IMR-90 (cell line): ENCODE measurements at regions not wholly inside any gene's neighbourhood (a gene's known extent, or its start where the extent isn't known, plus 50 kb on each side); places are given as distances from the start of the nearest gene placed in this dataset.

Source experiments
- ATAC-seq: fragments of 200-7000 bp; cut with Tn5 transposase; 2 replicates; pipeline ENCODE4 v1.9.1; 2020; ENCODE audit warnings: low read depth, mild to moderate bottlenecking, moderate library complexity
- BruUV-seq: library from RNA; stranded (reverse); fragments of 400-500 nt; replicated peaks from 2 replicates; lab custom pipeline; 2021; lab: Mats Ljungman, UMichigan
- CTCF ChIA-PET: fragments of 300-600 bp; formaldehyde crosslinking; extraction: SDS; loops from one replicate; lab custom pipeline; 2021; ENCODE audit warnings: antibody characterized with exemption; lab: Yijun Ruan, JAX
- POLR2A ChIA-PET: fragments of 300-600 bp; sonication (Branson Sonifier 250); formaldehyde crosslinking; loops from one replicate; lab custom pipeline; 2022; ENCODE audit warnings: antibody characterized with exemption; ENCODE audit not compliant: unreplicated experiment; lab: Charles Lee
- DNase-seq: peaks from one replicate; pipeline ENCODE4 v3.0.0; 2013
- H2AFZ ChIP-seq: replicated peaks from 2 replicates; pipeline ENCODE3; 2013; ENCODE audit warnings: low read length, mild to moderate bottlenecking; ENCODE audit not compliant: poor library complexity
- H2AK5ac ChIP-seq: 2 replicates; pipeline ENCODE4 v1.6.1; 2013; ENCODE audit warnings: low read depth, low read length, inconsistent platforms
- H2AK9ac ChIP-seq: replicated peaks from 2 replicates; pipeline ENCODE3; 2013; ENCODE audit warnings: mild to moderate bottlenecking, low read depth, low read length, moderate library complexity; ENCODE audit not compliant: poor library complexity
- H2BK120ac ChIP-seq: 2 replicates; pipeline ENCODE4 v1.6.1; 2013; ENCODE audit warnings: low read depth, low read length, inconsistent platforms
- H2BK15ac ChIP-seq: 3 replicates; pipeline ENCODE4 v1.6.1; 2013; ENCODE audit warnings: low read depth, low read length, inconsistent platforms
- H2BK20ac ChIP-seq: 2 replicates; pipeline ENCODE4 v1.6.1; 2013; ENCODE audit warnings: low read depth, mild to moderate bottlenecking, inconsistent platforms, low read length, moderate library complexity
- H2BK5ac ChIP-seq: 2 replicates; pipeline ENCODE4 v1.6.1; 2013; ENCODE audit warnings: mild to moderate bottlenecking, low read depth, low read length, inconsistent platforms; ENCODE audit not compliant: poor library complexity, severe bottlenecking
- H3K14ac ChIP-seq: replicated peaks from 2 replicates; pipeline ENCODE4 v1.6.1; 2013; ENCODE audit warnings: low read depth, low read length, inconsistent platforms
- H3K18ac ChIP-seq: 2 replicates; pipeline ENCODE4 v1.6.1; 2013; ENCODE audit warnings: low read depth, low read length, control low read depth
- H3K23ac ChIP-seq: 2 replicates; pipeline ENCODE4 v1.6.1; 2013; ENCODE audit warnings: low read depth, low read length, inconsistent platforms
- H3K27ac ChIP-seq: 2 replicates; pipeline ENCODE4 v1.5.1; 2013; ENCODE audit warnings: mild to moderate bottlenecking, control low read depth, low read length; ENCODE audit not compliant: insufficient read depth
- H3K27me3 ChIP-seq: 2 replicates; pipeline ENCODE4 v1.6.1; 2013; ENCODE audit warnings: low read length; ENCODE audit not compliant: control insufficient read depth, insufficient read depth
- H3K36me3 ChIP-seq: 2 replicates; pipeline ENCODE4 v1.6.1; 2013; ENCODE audit warnings: low read length, mixed read lengths; ENCODE audit not compliant: control insufficient read depth, insufficient read depth
- H3K4ac ChIP-seq: 2 replicates; pipeline ENCODE4 v1.6.1; 2013; ENCODE audit warnings: low read depth, low read length, inconsistent platforms
- H3K4me1 ChIP-seq: 2 replicates; pipeline ENCODE4 v1.6.1; 2013; ENCODE audit warnings: low read length, mixed read lengths; ENCODE audit not compliant: control insufficient read depth, insufficient read depth
- H3K4me2 ChIP-seq: 2 replicates; pipeline ENCODE4 v1.6.1; 2013; ENCODE audit warnings: low read depth, mild to moderate bottlenecking, control low read depth, low read length, moderate library complexity
- H3K4me3 ChIP-seq: 2 replicates; pipeline ENCODE4 v1.5.1; 2013; ENCODE audit warnings: low read depth, mild to moderate bottlenecking, control low read depth, low read length, moderate library complexity; ENCODE audit not compliant: insufficient read depth
- H3K56ac ChIP-seq: 2 replicates; pipeline ENCODE4 v1.6.1; 2013; ENCODE audit warnings: low read length, inconsistent platforms; ENCODE audit not compliant: insufficient read depth; ENCODE audit errors: extremely low read depth
- H3K79me1 ChIP-seq, 2 experiments: 2 replicates each; pipeline ENCODE4 v1.6.1; 2013; ENCODE audit warnings: low read length in 2 of 2, inconsistent platforms in 1 of 2, low read depth in 1 of 2
- H3K9ac ChIP-seq: 2 replicates; pipeline ENCODE4 v1.6.1; 2013; ENCODE audit warnings: low read depth, low read length, control low read depth
- H3K9me1 ChIP-seq: 2 replicates; pipeline ENCODE4 v1.6.1; 2013; ENCODE audit warnings: low read length, inconsistent platforms; ENCODE audit not compliant: insufficient read depth
- H3K9me3 ChIP-seq: 2 replicates; pipeline ENCODE4 v1.6.1; 2013; ENCODE audit warnings: low read length; ENCODE audit not compliant: control insufficient read depth, insufficient read depth
- H4K20me1 ChIP-seq: 2 replicates; pipeline ENCODE4 v1.6.1; 2013; ENCODE audit warnings: low read length, inconsistent platforms; ENCODE audit not compliant: insufficient read depth
- H4K5ac ChIP-seq: 2 replicates; pipeline ENCODE4 v1.6.1; 2013; ENCODE audit warnings: mild to moderate bottlenecking, low read depth, low read length, control low read depth
- H4K8ac ChIP-seq, 2 experiments: 2 replicates each; pipeline ENCODE4 v1.6.1; 2013; ENCODE audit warnings: low read depth in 2 of 2, low read length in 2 of 2, control low read depth in 1 of 2, inconsistent platforms in 1 of 2
- H4K91ac ChIP-seq: 2 replicates; pipeline ENCODE4 v1.6.1; 2013; ENCODE audit warnings: low read depth, low read length, inconsistent platforms; ENCODE audit not compliant: insufficient read depth
- BHLHE40 ChIP-seq: fragments of 150-350 bp; IDR thresholded peaks from 2 replicates; pipeline ENCODE4 v1.6.1; 2016; ENCODE audit warnings: mild to moderate bottlenecking, low read depth, low read length
- CEBPB ChIP-seq: IDR thresholded peaks from 2 replicates; pipeline ENCODE4 v1.6.1; 2012; ENCODE audit warnings: low read depth, low read length, improper control_type of control experiment
- CHD1 ChIP-seq: IDR thresholded peaks from 2 replicates; pipeline ENCODE4 v1.6.1; 2012; ENCODE audit warnings: low read depth, low read length, improper control_type of control experiment
- FOS ChIP-seq: fragments of 150-350 bp; IDR thresholded peaks from 2 replicates; pipeline ENCODE4 v1.6.1; 2016; ENCODE audit warnings: low read depth, low read length
- MAZ ChIP-seq: IDR thresholded peaks from 2 replicates; pipeline ENCODE4 v1.6.1; 2012; ENCODE audit warnings: low read depth, mild to moderate bottlenecking, low read length, improper control_type of control experiment, moderate library complexity, borderline replicate concordance
- NFE2L2 ChIP-seq: fragments of 150-350 bp; IDR thresholded peaks from 2 replicates; pipeline ENCODE4 v1.6.1; 2016; ENCODE audit warnings: low read depth, mild to moderate bottlenecking, low read length
- POLR2A ChIP-seq: IDR thresholded peaks from 2 replicates; pipeline ENCODE4 v1.6.1; 2012; ENCODE audit warnings: mild to moderate bottlenecking, low read depth, low read length
- RAD21 ChIP-seq: IDR thresholded peaks from 2 replicates; pipeline ENCODE4 v1.6.1; 2012; ENCODE audit warnings: low read length, improper control_type of control experiment
- USF2 ChIP-seq: fragments of 150-350 bp; IDR thresholded peaks from 2 replicates; pipeline ENCODE4 v1.6.1; 2017; ENCODE audit warnings: mild to moderate bottlenecking, antibody characterized with exemption, low read length, low read depth
- WGBS, 2 experiments: methylation state at CpG; one replicate each; pipeline versions ENCODE4 v1.1.5 to v1.1.7; 2013; ENCODE audit warnings: missing lambda C conversion rate in 2 of 2; ENCODE audit not compliant: insufficient read length in 1 of 2; ENCODE audit errors: extremely low coverage in 2 of 2; 5-methylcytosine and 5-hydroxymethylcytosine counted together
- dilution Hi-C: fragments of 300-500 bp; cut with HindIII; formaldehyde crosslinking; loops from one replicate; pipeline ENCODE4 v1.14.3; 2018; ENCODE audit warnings: low sequenced_read_pairs; ENCODE audit not compliant: unreplicated experiment
- in situ Hi-C: fragments of 300-500 bp; cut with MboI; formaldehyde crosslinking; loops from 3 replicates; pipeline ENCODE4 v1.14.3; 2019; ENCODE audit warnings: low sequenced_read_pairs, inconsistent platforms, mixed read lengths
- intact Hi-C: fragments of 100-400 bp; cut with micrococcal nuclease; formaldehyde crosslinking; loops from 2 replicates; pipeline ENCODE4 v1.10.0; 2022
- TF ChIP-seq, protein P1 (sequence below): fragments of 150-350 bp; IDR thresholded peaks from 2 replicates; pipeline ENCODE4 v1.6.1; 2016; ENCODE audit warnings: low read depth, mild to moderate bottlenecking, low read length, moderate library complexity, borderline replicate concordance

- dilution Hi-C loops = no loop called here
- 80% methylated on average over 15 of the region's 38 CpGs; no CpG with 5 or more reads in 1 of the 2 experiments for WGBS, 2 experiments
- Histone ChIP-seq H3K56ac (no peak overlapping the region), H4K5ac (no peak overlapping the region), H3K4ac (no peak overlapping the region), H3K23ac (no peak overlapping the region), H4K91ac (no peak overlapping the region), H3K9ac (no peak overlapping the region), H3K9me1 (no peaks in the 10 kb centered on the region), H2BK15ac (no peak overlapping the region), H2BK120ac (no peak overlapping the region), H3K4me1 (no peaks in the 10 kb centered on the region), H3K9me3 (peaks cover 35% of the 10 kb centered on the region), H4K8ac (no peak overlapping the region), H3K36me3 (no peaks in the 10 kb centered on the region), H3K18ac (no peak overlapping the region), H2AK9ac (no peak overlapping the region), H2BK5ac (no peak overlapping the region), H3K4me3 (no peak overlapping the region), H3K14ac (no peak overlapping the region), H3K4me2 (no peak overlapping the region), H3K27me3 (no peaks in the 10 kb centered on the region), H2AK5ac (no peak overlapping the region), H2BK20ac (no peak overlapping the region), H3K27ac (no peak overlapping the region), H2AFZ (no peak overlapping the region), H3K79me1 (no peaks in the 10 kb centered on the region), H4K20me1 (no peaks in the 10 kb centered on the region)
- intact Hi-C loops = no loop called here
- TF ChIP-seq, protein P1, sequence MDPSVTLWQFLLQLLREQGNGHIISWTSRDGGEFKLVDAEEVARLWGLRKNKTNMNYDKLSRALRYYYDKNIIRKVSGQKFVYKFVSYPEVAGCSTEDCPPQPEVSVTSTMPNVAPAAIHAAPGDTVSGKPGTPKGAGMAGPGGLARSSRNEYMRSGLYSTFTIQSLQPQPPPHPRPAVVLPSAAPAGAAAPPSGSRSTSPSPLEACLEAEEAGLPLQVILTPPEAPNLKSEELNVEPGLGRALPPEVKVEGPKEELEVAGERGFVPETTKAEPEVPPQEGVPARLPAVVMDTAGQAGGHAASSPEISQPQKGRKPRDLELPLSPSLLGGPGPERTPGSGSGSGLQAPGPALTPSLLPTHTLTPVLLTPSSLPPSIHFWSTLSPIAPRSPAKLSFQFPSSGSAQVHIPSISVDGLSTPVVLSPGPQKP = no peak
- TF ChIP-seq USF2 (no peak), FOS (no peak), CEBPB (no peak), CHD1 (no peak), POLR2A (no peak), NFE2L2 (no peak), BHLHE40 (no peak), MAZ (no peak), RAD21 (no peak)
- CTCF ChIA-PET = no interaction called here
- in situ Hi-C loops = no loop called here
- no peak for DNase-seq
- no TSS peak for BruUV-seq
- no peak for ATAC-seq
- POLR2A ChIA-PET = no interaction called here
Observed at GRCh38 chr17:22411185-22411784, 719.0 kb downstream of the KCNJ18 start.
